ENCODE measurements at regions not wholly inside any gene's neighbourhood (a gene's known extent, or its start where the extent isn't known, plus 50 kb on each side); places are given as distances from the start of the nearest gene placed in this dataset.
"Not testable (repeated sequence)": the region's sequence is repeated elsewhere in the genome, so short reads cannot be mapped to it uniquely, and the experiment has no call there.

GRCh38 chr12:97075161-97075933 lies 168.3 kb downstream of the NEDD1 start:
- no peak overlapping the region for H3K4me3 ChIP-seq
- CTCF ChIA-PET, result no interaction called here
- no peak for DNase-seq
- no peaks in the 10 kb centered on the region for H3K36me3 ChIP-seq (ENCODE audit: low read depth)
- no TSS peak for BruUV-seq (replicated peaks)
- no peaks in the 10 kb centered on the region for H3K9me3 ChIP-seq (ENCODE audit: insufficient read depth, low read depth)
- peaks cover 5% of the 10 kb centered on the region; the same call in 1 of the 2 replicates for H3K9me2 ChIP-seq (ENCODE audit: insufficient read depth)
- TF ChIP-seq CTCF (conservative IDR thresholded peaks at IDR 0.05), result no peak
- TF ChIP-seq EZH2 (IDR thresholded peaks at IDR 0.05; ENCODE audit: low read depth), result no peak
- H3K27me3 ChIP-seq (ENCODE audit: insufficient read depth, low read depth), result no peaks in the 10 kb centered on the region
- H3K4me1 ChIP-seq (replicated peaks; ENCODE audit: insufficient read depth), result no peaks in the 10 kb centered on the region
- H3K27ac ChIP-seq, result no peak overlapping the region
- intact Hi-C loops (cut with micrococcal nuclease; ENCODE audit: unreplicated experiment), result no loop called here
- POLR2A ChIA-PET (ENCODE audit: unreplicated experiment), result no interaction called here
- no peak overlapping the region for H3K4me2 ChIP-seq
- H3K79me2 ChIP-seq (ENCODE audit: low read depth), result no peaks in the 10 kb centered on the region
- H3F3A ChIP-seq (ENCODE audit: insufficient read depth, low read depth), result no peaks in the 10 kb centered on the region
- no peak overlapping the region for H2AFZ ChIP-seq
- no peaks in the 10 kb centered on the region for H4K20me1 ChIP-seq (ENCODE audit: insufficient read depth)

- ChIA-PET POLR2A (ENCODE audit: unreplicated experiment) (no interaction called here), CTCF (no interaction called here)
- H2AFZ ChIP-seq, result no peak overlapping the region
- H3K4me2 ChIP-seq, result no peak overlapping the region
- H4K20me1 ChIP-seq (ENCODE audit: insufficient read depth), result no peaks in the 10 kb centered on the region
- TF ChIP-seq CTCF (conservative IDR thresholded peaks at IDR 0.05), result no peak
- no peak for TF ChIP-seq EZH2 (IDR thresholded peaks at IDR 0.05; ENCODE audit: low read depth)
- no peaks in the 10 kb centered on the region for H3K36me3 ChIP-seq (ENCODE audit: low read depth)
- BruUV-seq (replicated peaks), result no TSS peak
- H3K9me2 ChIP-seq (ENCODE audit: insufficient read depth), result peaks cover 5% of the 10 kb centered on the region; the same call in 1 of the 2 replicates
- intact Hi-C loops (cut with micrococcal nuclease; ENCODE audit: unreplicated experiment), result no loop called here
- H3F3A ChIP-seq (ENCODE audit: insufficient read depth, low read depth), result no peaks in the 10 kb centered on the region
- H3K79me2 ChIP-seq (ENCODE audit: low read depth), result no peaks in the 10 kb centered on the region
- no peak for DNase-seq
- H3K4me1 ChIP-seq (replicated peaks; ENCODE audit: insufficient read depth), result no peaks in the 10 kb centered on the region
- H3K9me3 ChIP-seq (ENCODE audit: insufficient read depth, low read depth), result no peaks in the 10 kb centered on the region
- no peak overlapping the region for H3K4me3 ChIP-seq
- no peaks in the 10 kb centered on the region for H3K27me3 ChIP-seq (ENCODE audit: insufficient read depth, low read depth)
- no peak overlapping the region for H3K27ac ChIP-seq
Measured at GRCh38 chr12:97075934-97076630, 169.0 kb downstream of the NEDD1 start.

- H2AFZ ChIP-seq; H3K27ac ChIP-seq; H3F3A ChIP-seq (ENCODE audit: insufficient read depth, low read depth); BruUV-seq (replicated peaks); H3K27me3 ChIP-seq (ENCODE audit: insufficient read depth, low read depth); DNase-seq; H3K9me2 ChIP-seq (ENCODE audit: insufficient read depth); POLR2A ChIA-PET (ENCODE audit: unreplicated experiment); intact Hi-C loops (cut with micrococcal nuclease; ENCODE audit: unreplicated experiment); CTCF ChIA-PET; H3K4me2 ChIP-seq; H3K79me2 ChIP-seq (ENCODE audit: low read depth); H3K4me1 ChIP-seq (replicated peaks; ENCODE audit: insufficient read depth); H3K36me3 ChIP-seq (ENCODE audit: low read depth); H4K20me1 ChIP-seq (ENCODE audit: insufficient read depth); H3K4me3 ChIP-seq; H3K9me3 ChIP-seq (ENCODE audit: insufficient read depth, low read depth): not testable (repeated sequence)
Measured at GRCh38 chr12:97076912-97077311, 169.9 kb downstream of the NEDD1 start.
